ENCODE measurements at regions not wholly inside any gene's neighbourhood (a gene's known extent, or its start where the extent isn't known, plus 50 kb on each side); places are given as distances from the start of the nearest gene placed in this dataset.

GRCh38 chr6:6376845-6377244 lies 56.4 kb upstream of the F13A1 start:
- TF ChIP-seq POLR2A (IDR thresholded peaks at IDR 0.05; ENCODE audit: low read depth, low read length) = no peak
- TF ChIP-seq, protein P1, sequence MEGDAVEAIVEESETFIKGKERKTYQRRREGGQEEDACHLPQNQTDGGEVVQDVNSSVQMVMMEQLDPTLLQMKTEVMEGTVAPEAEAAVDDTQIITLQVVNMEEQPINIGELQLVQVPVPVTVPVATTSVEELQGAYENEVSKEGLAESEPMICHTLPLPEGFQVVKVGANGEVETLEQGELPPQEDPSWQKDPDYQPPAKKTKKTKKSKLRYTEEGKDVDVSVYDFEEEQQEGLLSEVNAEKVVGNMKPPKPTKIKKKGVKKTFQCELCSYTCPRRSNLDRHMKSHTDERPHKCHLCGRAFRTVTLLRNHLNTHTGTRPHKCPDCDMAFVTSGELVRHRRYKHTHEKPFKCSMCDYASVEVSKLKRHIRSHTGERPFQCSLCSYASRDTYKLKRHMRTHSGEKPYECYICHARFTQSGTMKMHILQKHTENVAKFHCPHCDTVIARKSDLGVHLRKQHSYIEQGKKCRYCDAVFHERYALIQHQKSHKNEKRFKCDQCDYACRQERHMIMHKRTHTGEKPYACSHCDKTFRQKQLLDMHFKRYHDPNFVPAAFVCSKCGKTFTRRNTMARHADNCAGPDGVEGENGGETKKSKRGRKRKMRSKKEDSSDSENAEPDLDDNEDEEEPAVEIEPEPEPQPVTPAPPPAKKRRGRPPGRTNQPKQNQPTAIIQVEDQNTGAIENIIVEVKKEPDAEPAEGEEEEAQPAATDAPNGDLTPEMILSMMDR (IDR thresholded peaks at IDR 0.05; ENCODE audit: extremely low read depth in 1 of 2, insufficient read depth in 1 of 2, low read depth in 1 of 2, low read length in 2 of 2) = no peak
- no peak for TF ChIP-seq FOS (IDR thresholded peaks at IDR 0.05; ENCODE audit: borderline replicate concordance, insufficient read depth, low read length)
- TF ChIP-seq POLR2AphosphoS5 (IDR thresholded peaks at IDR 0.05; ENCODE audit: insufficient read depth, low read depth, low read length) = no peak

All from endothelial cell of umbilical vein (primary cell).